Nephron progenitor cell (in vitro differentiated cells): ENCODE measurements at regions not wholly inside any gene's neighbourhood (a gene's known extent, or its start where the extent isn't known, plus 50 kb on each side); places are given as distances from the start of the nearest gene placed in this dataset.
"Not testable (repeated sequence)": the region's sequence is repeated elsewhere in the genome, so short reads cannot be mapped to it uniquely, and the experiment has no call there.

Source experiments
- DNase-seq: peaks from one replicate; pipeline ENCODE4 v3.0.0; 2021
- H3K27ac Mint-ChIP-seq: 2 replicates; pipeline ENCODE4 v1.8.0; 2021; ENCODE audit warnings: mild to moderate bottlenecking, moderate library complexity, mixed read lengths
- H3K27me3 Mint-ChIP-seq: 2 replicates; pipeline ENCODE4 v1.8.0; 2021; ENCODE audit warnings: mild to moderate bottlenecking, low read depth, mixed read lengths; ENCODE audit not compliant: poor library complexity
- H3K36me3 Mint-ChIP-seq: 2 replicates; pipeline ENCODE4 v1.8.0; 2021; ENCODE audit warnings: low read depth, mixed read lengths
- H3K4me1 Mint-ChIP-seq: 2 replicates; pipeline ENCODE4 v1.8.0; 2021; ENCODE audit warnings: mixed read lengths
- H3K4me3 Mint-ChIP-seq: 2 replicates; pipeline ENCODE4 v1.8.0; 2021; ENCODE audit warnings: mild to moderate bottlenecking, moderate library complexity, mixed read lengths
- H3K9me3 Mint-ChIP-seq: 2 replicates; pipeline ENCODE4 v1.8.0; 2021; ENCODE audit warnings: mild to moderate bottlenecking, moderate library complexity, mixed read lengths
- TF ChIP-seq, protein P1 (sequence below): fragments of 200-600 bp; sonication (generic); IDR thresholded peaks from 2 replicates; pipeline ENCODE4 v1.5.0; 2021; ENCODE audit warnings: antibody characterized with exemption

DNA sequence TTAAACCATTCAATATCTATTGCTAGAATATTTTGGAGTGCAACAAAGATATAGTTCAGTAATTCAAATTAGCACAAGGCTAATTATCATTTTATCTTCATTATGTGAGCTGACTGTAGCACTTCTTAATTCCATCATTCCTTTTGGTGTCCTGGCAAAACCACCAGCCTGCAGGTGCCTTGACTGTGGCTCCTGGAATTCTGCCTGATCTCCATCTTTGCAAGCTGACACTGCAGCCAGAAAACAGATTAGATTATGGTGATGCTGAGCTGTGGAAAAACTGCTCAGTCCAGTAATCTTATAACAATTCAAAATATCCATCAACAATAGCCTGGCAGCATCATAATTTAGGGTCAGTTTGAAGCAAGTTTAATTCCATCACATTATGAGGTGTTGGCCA is 919.5 kb downstream of the DTWD2 start:
- H3K27ac Mint-ChIP-seq: no peak overlapping the region
- DNase-seq: no peak
- H3K27me3 Mint-ChIP-seq: no peaks in the 10 kb centered on the region
- TF ChIP-seq, protein P1, sequence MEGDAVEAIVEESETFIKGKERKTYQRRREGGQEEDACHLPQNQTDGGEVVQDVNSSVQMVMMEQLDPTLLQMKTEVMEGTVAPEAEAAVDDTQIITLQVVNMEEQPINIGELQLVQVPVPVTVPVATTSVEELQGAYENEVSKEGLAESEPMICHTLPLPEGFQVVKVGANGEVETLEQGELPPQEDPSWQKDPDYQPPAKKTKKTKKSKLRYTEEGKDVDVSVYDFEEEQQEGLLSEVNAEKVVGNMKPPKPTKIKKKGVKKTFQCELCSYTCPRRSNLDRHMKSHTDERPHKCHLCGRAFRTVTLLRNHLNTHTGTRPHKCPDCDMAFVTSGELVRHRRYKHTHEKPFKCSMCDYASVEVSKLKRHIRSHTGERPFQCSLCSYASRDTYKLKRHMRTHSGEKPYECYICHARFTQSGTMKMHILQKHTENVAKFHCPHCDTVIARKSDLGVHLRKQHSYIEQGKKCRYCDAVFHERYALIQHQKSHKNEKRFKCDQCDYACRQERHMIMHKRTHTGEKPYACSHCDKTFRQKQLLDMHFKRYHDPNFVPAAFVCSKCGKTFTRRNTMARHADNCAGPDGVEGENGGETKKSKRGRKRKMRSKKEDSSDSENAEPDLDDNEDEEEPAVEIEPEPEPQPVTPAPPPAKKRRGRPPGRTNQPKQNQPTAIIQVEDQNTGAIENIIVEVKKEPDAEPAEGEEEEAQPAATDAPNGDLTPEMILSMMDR: no peak
- no peaks in the 10 kb centered on the region for H3K9me3 Mint-ChIP-seq
- no peaks in the 10 kb centered on the region for H3K36me3 Mint-ChIP-seq
- H3K4me3 Mint-ChIP-seq: no peak overlapping the region
- no peaks in the 10 kb centered on the region for H3K4me1 Mint-ChIP-seq

DNA sequence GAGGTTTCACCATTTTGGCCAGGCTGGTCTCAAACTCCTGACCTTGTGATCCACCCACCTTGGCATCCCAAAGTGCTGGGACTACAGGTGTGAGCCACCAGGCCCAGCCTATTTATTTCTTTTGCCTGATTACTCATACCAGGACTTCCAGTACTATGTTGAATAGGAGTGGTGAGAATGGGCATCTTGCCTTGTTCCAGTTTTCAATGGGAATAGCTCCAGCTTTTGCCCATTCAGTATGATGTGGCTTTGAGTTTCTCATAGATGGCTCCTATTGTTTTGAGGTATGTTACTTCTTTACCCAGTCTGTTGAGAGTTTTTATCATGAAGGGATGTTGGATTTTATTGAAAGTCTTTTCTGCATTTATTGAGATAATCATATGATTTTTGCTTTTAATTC is 924.5 kb downstream of the DTWD2 start:
- H3K9me3 Mint-ChIP-seq, H3K4me3 Mint-ChIP-seq, H3K4me1 Mint-ChIP-seq, DNase-seq, H3K27me3 Mint-ChIP-seq, H3K36me3 Mint-ChIP-seq, H3K27ac Mint-ChIP-seq: not testable (repeated sequence)

DNA sequence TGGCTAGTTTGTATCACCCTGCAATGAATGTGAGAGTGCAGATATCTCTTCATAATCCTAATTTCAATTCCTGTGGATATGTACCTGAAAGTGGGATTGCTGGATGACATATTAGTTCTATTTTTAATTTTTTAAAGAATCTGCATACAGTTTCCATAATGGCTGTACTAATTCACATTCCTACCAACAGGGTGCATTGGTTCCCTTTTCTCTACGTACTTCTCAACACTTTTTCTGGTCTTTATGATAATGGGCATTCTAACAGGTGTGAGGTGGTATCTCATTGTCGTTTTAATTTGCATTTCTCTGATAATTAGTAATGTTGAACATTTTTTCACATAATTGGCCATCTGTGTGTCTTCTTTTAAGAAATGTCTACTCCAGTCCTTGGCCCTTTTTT is 927.5 kb downstream of the DTWD2 start:
- Mint-ChIP-seq H3K36me3 (no peaks in the 10 kb centered on the region), H3K9me3 (no peaks in the 10 kb centered on the region), H3K4me1 (no peaks in the 10 kb centered on the region), H3K4me3 (no peak overlapping the region), H3K27ac (no peak overlapping the region), H3K27me3 (no peaks in the 10 kb centered on the region)
- TF ChIP-seq, protein P1: no peak
- no peak for DNase-seq

DNA sequence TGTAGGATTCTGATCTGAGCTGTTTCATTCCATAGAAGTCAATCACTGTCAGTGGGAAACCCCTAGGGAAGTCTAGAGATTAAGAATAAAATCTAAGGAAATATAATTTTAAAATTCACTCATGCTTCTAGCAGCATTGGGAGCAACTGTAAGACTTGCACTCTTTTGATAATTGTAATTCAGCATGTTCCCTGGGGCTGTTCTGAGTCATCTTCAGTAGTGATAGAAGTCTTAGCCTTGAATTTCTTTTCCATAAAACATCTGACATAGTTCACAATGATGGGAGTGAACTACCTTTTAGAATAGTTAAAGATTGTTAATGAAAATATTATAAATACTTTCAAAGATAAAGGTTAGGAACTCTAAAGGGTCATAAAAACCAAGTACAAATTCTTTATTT is 935.8 kb downstream of the DTWD2 start:
- TF ChIP-seq, protein P1: no peak
- Mint-ChIP-seq H3K36me3 (peaks cover 5% of the 10 kb centered on the region), H3K4me1 (no peaks in the 10 kb centered on the region), H3K9me3 (peaks cover 11% of the 10 kb centered on the region), H3K27ac (no peak overlapping the region), H3K4me3 (no peak overlapping the region), H3K27me3 (no peaks in the 10 kb centered on the region)
- no peak for DNase-seq

DNA sequence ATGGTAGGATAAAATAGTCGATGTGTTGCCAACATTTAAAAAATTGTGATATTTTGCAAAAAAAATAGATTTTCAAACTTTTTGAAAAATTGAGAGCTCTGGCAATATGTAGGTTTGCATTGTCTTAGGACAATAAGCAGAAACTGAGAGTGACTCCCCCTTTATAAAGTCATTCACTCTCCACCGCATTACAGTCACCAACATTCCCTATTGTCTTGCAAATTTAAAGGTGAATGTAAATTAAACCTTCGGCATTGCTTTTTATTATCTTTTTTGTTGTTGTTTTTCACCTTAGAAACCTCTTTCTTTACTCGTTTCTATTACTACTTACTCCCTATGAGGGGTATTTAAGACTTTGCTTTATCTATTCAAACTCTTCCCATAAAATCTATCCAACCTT is 944.2 kb downstream of the DTWD2 start:
- TF ChIP-seq, protein P1: no peak
- Mint-ChIP-seq H3K36me3 (no peaks in the 10 kb centered on the region), H3K4me3 (no peak overlapping the region)

DNA sequence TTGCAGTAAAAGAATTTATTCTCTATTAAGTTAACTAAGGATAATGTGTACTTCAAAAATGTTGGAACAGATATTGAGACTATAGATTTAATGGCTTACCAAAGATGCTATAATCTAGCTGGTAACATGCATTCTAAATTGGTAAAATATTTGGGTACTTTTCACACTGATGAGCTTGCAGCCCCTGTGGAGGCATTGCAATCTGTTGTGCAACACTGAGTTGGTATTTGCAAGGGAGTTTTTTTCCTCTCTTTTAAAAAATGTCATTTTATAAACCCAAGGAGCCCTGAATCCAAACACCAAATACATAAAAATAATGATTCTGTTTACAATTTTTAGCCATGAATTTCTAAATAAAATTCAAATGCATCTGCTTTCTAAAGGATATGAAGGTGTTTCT is 944.8 kb downstream of the DTWD2 start:
- H3K9me3 Mint-ChIP-seq: peaks cover 4% of the 10 kb centered on the region
- TF ChIP-seq, protein P1: no peak
- no peak overlapping the region for H3K27ac Mint-ChIP-seq
- H3K36me3 Mint-ChIP-seq: no peaks in the 10 kb centered on the region
- no peaks in the 10 kb centered on the region for H3K27me3 Mint-ChIP-seq
- H3K4me3 Mint-ChIP-seq: no peak overlapping the region
- no peaks in the 10 kb centered on the region for H3K4me1 Mint-ChIP-seq
- no peak for DNase-seq

More for the DNA sequence above, 944.2 kb downstream of the DTWD2 start:
- Mint-ChIP-seq H3K27ac (no peak overlapping the region), H3K9me3 (peaks cover 4% of the 10 kb centered on the region), H3K4me1 (no peaks in the 10 kb centered on the region), H3K27me3 (no peaks in the 10 kb centered on the region)
- DNase-seq: no peak
